HCT116 (cell line): ENCODE measurements at regions not wholly inside any gene's neighbourhood (a gene's known extent, or its start where the extent isn't known, plus 50 kb on each side); places are given as distances from the start of the nearest gene placed in this dataset.

ENCODE experiments used
- EZH2 ChIP-seq: fragments of 200-600 bp; sonication (generic); IDR thresholded peaks from 2 replicates; pipeline ENCODE4 v1.6.1; 2017; ENCODE audit warnings: antibody characterized with exemption, mixed run types
- POLR2A ChIP-seq: IDR thresholded peaks from 2 replicates; pipeline ENCODE4 v1.7.0; 2011; ENCODE audit warnings: borderline replicate concordance; ENCODE audit not compliant: insufficient read depth, insufficient read length; ENCODE audit errors: extremely low read depth
- RAD21 ChIP-seq: IDR thresholded peaks from 2 replicates; pipeline ENCODE4 v1.6.1; 2012; ENCODE audit warnings: low read depth, mild to moderate bottlenecking
- SIN3A ChIP-seq: IDR thresholded peaks from 2 replicates; pipeline ENCODE4 v1.6.1; 2012; ENCODE audit warnings: low read depth
- YY1 ChIP-seq: IDR thresholded peaks from 2 replicates; pipeline ENCODE4 v1.6.1; 2011; ENCODE audit warnings: low read length, low read depth, moderate library complexity, mild to moderate bottlenecking; ENCODE audit not compliant: insufficient replicate concordance; ENCODE audit errors: extremely low read depth
- TF ChIP-seq, protein P1 (sequence below), 3 experiments: fragments of 200-600 bp in 1 of 3; sonication (generic) in 1 of 3; IDR thresholded peaks in 2 of 3; conservative IDR thresholded peaks in 1 of 3; 2 replicates each; pipeline ENCODE4 v1.5.1; 2012 to 2017; ENCODE audit warnings: low read depth in 2 of 3, low read length in 2 of 3, antibody characterized with exemption in 1 of 3, borderline replicate concordance in 1 of 3, control low read depth in 1 of 3, mild to moderate bottlenecking in 1 of 3, mixed read lengths in 1 of 3, mixed run types in 1 of 3, moderate library complexity in 1 of 3; ENCODE audit not compliant: insufficient read depth in 1 of 3
- TF ChIP-seq, protein P2 (sequence below): IDR thresholded peaks from 2 replicates; pipeline ENCODE4 v1.6.1; 2012

DNA sequence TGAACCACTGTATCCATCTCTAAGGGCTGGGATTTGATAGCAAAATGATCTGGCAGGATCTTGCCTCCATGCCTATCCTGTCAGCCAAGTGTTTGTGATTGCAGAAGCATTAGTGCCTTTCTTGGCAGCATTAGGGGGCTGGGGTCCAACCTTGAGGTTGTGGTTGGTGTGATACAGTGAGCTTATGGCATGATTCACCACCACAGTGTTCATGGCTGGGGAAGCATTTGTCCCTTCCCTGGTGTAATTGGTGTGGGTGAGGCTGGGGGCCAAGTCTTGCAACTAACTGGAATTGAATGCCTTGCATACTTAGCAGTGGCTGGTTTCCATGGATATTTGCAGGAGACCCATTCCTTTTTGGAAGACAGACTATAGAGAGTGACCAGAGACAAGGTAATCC lies 271.0 kb upstream of the TBL1XR1 start:
- TF ChIP-seq, protein P1, sequence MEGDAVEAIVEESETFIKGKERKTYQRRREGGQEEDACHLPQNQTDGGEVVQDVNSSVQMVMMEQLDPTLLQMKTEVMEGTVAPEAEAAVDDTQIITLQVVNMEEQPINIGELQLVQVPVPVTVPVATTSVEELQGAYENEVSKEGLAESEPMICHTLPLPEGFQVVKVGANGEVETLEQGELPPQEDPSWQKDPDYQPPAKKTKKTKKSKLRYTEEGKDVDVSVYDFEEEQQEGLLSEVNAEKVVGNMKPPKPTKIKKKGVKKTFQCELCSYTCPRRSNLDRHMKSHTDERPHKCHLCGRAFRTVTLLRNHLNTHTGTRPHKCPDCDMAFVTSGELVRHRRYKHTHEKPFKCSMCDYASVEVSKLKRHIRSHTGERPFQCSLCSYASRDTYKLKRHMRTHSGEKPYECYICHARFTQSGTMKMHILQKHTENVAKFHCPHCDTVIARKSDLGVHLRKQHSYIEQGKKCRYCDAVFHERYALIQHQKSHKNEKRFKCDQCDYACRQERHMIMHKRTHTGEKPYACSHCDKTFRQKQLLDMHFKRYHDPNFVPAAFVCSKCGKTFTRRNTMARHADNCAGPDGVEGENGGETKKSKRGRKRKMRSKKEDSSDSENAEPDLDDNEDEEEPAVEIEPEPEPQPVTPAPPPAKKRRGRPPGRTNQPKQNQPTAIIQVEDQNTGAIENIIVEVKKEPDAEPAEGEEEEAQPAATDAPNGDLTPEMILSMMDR (IDR thresholded peaks at IDR 0.05 in 2 of 3, conservative IDR thresholded peaks at IDR 0.05 in 1 of 3; ENCODE audit: borderline replicate concordance in 1 of 3, insufficient read depth in 1 of 3, low read depth in 2 of 3, low read length in 2 of 3): no peak
- TF ChIP-seq, protein P2, sequence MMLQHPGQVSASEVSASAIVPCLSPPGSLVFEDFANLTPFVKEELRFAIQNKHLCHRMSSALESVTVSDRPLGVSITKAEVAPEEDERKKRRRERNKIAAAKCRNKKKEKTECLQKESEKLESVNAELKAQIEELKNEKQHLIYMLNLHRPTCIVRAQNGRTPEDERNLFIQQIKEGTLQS: no peak
- TF ChIP-seq POLR2A (no peak), YY1 (no peak), EZH2 (no peak), RAD21 (no peak), SIN3A (no peak)
